AG09309 (cell line): ENCODE measurements at regions not wholly inside any gene's neighbourhood (a gene's known extent, or its start where the extent isn't known, plus 50 kb on each side); places are given as distances from the start of the nearest gene placed in this dataset.

Source experiments
- DNase-seq: peaks from one replicate; pipeline ENCODE4 v3.0.0-alpha.2; 2010; ENCODE audit warnings: low read depth
- H3K4me3 ChIP-seq: 2 replicates; pipeline ENCODE4 v1.5.1; 2011; ENCODE audit warnings: mild to moderate bottlenecking, low read depth, low read length, moderate library complexity; ENCODE audit not compliant: control insufficient read depth
- TF ChIP-seq, protein P1 (sequence below): IDR thresholded peaks from 2 replicates; pipeline ENCODE4 v1.5.1; 2011; ENCODE audit warnings: mild to moderate bottlenecking, low read depth, low read length, inconsistent platforms; ENCODE audit not compliant: insufficient read depth, control insufficient read depth; ENCODE audit errors: missing control alignments

GRCh38 chr2:22801970-22802369 is 583.0 kb upstream of the KLHL29 start:
- TF ChIP-seq, protein P1, sequence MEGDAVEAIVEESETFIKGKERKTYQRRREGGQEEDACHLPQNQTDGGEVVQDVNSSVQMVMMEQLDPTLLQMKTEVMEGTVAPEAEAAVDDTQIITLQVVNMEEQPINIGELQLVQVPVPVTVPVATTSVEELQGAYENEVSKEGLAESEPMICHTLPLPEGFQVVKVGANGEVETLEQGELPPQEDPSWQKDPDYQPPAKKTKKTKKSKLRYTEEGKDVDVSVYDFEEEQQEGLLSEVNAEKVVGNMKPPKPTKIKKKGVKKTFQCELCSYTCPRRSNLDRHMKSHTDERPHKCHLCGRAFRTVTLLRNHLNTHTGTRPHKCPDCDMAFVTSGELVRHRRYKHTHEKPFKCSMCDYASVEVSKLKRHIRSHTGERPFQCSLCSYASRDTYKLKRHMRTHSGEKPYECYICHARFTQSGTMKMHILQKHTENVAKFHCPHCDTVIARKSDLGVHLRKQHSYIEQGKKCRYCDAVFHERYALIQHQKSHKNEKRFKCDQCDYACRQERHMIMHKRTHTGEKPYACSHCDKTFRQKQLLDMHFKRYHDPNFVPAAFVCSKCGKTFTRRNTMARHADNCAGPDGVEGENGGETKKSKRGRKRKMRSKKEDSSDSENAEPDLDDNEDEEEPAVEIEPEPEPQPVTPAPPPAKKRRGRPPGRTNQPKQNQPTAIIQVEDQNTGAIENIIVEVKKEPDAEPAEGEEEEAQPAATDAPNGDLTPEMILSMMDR: no peak
- no peak overlapping the region for H3K4me3 ChIP-seq
- DNase-seq: no peak

GRCh38 chr2:22807872-22808271 is 577.1 kb upstream of the KLHL29 start:
- DNase-seq: no peak
- TF ChIP-seq, protein P1: no peak
- H3K4me3 ChIP-seq: no peak overlapping the region

DNA sequence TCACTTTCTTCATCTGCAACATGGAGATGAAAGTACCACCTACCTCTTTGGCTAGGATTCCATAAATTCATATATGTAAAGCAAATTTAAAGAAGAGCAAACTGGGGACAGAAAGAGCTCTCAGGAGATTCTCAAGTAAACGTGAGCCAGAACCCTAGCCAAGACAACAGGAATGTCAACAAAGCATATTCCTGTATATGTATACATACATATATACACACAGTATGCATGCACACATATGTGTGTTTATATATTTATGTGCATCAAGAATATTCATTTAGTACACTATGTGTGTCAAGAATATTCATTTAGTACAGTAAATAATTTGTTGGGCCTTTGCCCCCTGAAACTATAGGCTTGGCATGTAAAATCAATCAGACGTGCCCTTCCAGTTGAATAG is 574.4 kb upstream of the KLHL29 start:
- no peak overlapping the region for H3K4me3 ChIP-seq
- TF ChIP-seq, protein P1: no peak
- DNase-seq: no peak

DNA sequence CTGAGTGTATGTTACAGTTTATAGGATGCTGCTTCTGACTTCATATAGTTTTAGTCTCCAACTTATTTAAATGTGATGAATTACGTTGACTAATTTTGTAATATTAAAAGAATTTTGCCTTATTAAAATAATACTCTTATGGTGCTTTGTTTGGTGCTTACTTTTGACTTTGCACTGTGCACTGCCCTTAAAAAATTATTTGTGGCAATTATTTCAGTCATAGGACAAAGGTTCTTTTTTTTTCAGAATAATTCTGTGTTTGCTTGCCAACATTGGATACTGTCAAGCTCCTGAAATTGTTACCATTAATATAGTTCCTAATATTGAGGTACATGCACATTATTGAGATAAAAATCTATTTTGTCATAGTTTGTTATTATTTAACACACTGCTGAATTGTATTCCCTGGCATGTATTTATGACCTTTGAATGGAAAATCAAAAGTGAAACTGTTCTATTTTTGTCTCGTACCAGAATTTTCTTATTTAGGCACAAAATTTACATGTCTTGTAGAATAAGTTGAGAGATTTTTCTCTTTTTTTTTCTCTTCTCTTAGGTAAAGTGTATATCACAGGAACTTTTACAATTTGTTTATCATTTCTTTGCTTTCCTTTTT is 572.8 kb upstream of the KLHL29 start:
- TF ChIP-seq, protein P1: no peak
- H3K4me3 ChIP-seq: no peak overlapping the region
- DNase-seq: no peak

DNA sequence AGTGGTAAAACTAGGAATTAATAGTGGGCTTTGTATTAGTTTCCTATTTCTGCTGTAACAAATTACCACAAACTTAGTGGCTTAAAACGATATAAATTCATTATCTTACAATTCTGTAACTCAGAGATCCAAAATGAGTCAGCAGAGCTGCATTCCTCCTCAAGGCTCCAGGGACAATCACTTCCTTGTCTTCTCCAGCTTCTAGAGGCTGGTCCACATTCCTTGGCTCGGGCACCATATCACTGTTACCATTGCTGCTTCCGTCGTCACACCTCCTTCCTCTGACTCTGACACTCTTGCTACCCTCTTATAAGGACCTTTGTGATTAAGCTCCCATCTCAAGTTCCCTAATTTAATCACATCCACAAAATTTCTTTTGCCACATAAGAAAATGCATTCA is 567.8 kb upstream of the KLHL29 start:
- TF ChIP-seq, protein P1: no peak
- H3K4me3 ChIP-seq: no peak overlapping the region
- no peak for DNase-seq

- TF ChIP-seq, protein P1: no peak
- DNase-seq: no peak
- H3K4me3 ChIP-seq: no peak overlapping the region
Observed at GRCh38 chr2:22821458-22821857, 563.5 kb upstream of the KLHL29 start.

GRCh38 chr2:22822835-22823234 is 562.1 kb upstream of the KLHL29 start:
- H3K4me3 ChIP-seq: no peak overlapping the region
- TF ChIP-seq, protein P1: no peak
- DNase-seq: no peak
